H9 (cell line): ENCODE measurements at regions not wholly inside any gene's neighbourhood (a gene's known extent, or its start where the extent isn't known, plus 50 kb on each side); places are given as distances from the start of the nearest gene placed in this dataset.

Source experiments
- DNase-seq: peaks from one replicate; pipeline ENCODE4 v3.0.0-alpha.2; 2017
- H2AFZ ChIP-seq: one replicate; pipeline ENCODE4 v1.6.1; 2013; ENCODE audit warnings: mild to moderate bottlenecking, low read length, control low read depth, moderate library complexity
- H2AK5ac ChIP-seq: 2 replicates; pipeline ENCODE4 v1.6.1; 2013; ENCODE audit warnings: low read length, control low read depth, mixed read lengths; ENCODE audit not compliant: insufficient read length
- H2BK120ac ChIP-seq: one replicate; pipeline ENCODE4 v1.6.1; 2013; ENCODE audit warnings: low read depth, mild to moderate bottlenecking, low read length, control low read depth, inconsistent platforms; ENCODE audit not compliant: poor library complexity, severe bottlenecking
- H2BK12ac ChIP-seq: 2 replicates; pipeline ENCODE4 v1.6.1; 2013; ENCODE audit warnings: low read length, control low read depth, mixed read lengths, low read depth; ENCODE audit not compliant: insufficient read length
- H2BK15ac ChIP-seq: 2 replicates; pipeline ENCODE4 v1.6.1; 2013; ENCODE audit warnings: low read depth, low read length, control low read depth
- H2BK20ac ChIP-seq: one replicate; pipeline ENCODE4 v1.6.1; 2013; ENCODE audit warnings: low read depth, mild to moderate bottlenecking, low read length, control low read depth, inconsistent platforms; ENCODE audit not compliant: poor library complexity, severe bottlenecking
- H2BK5ac ChIP-seq: 2 replicates; pipeline ENCODE4 v1.6.1; 2013; ENCODE audit warnings: low read length, control low read depth, mixed read lengths; ENCODE audit not compliant: insufficient read length
- H3K14ac ChIP-seq: 2 replicates; pipeline ENCODE4 v1.6.1; 2013; ENCODE audit warnings: low read length, control low read depth; ENCODE audit not compliant: insufficient read depth
- H3K18ac ChIP-seq: 2 replicates; pipeline ENCODE4 v1.6.1; 2013; ENCODE audit warnings: low read depth, mild to moderate bottlenecking, mixed read lengths, low read length, control low read depth; ENCODE audit not compliant: insufficient read length
- H3K23ac ChIP-seq: 2 replicates; pipeline ENCODE4 v1.6.1; 2013; ENCODE audit warnings: low read length, control low read depth, mixed read lengths, low read depth; ENCODE audit not compliant: insufficient read length
- H3K23me2 ChIP-seq: 2 replicates; pipeline ENCODE4 v1.6.1; 2013; ENCODE audit warnings: low read depth, mild to moderate bottlenecking, mixed read lengths, low read length, control low read depth; ENCODE audit not compliant: insufficient read length, poor library complexity, severe bottlenecking
- H3K27ac ChIP-seq: 2 replicates; pipeline ENCODE4 v1.5.1; 2013; ENCODE audit warnings: low read length, control low read depth, mixed read lengths, low read depth; ENCODE audit not compliant: insufficient read length
- H3K27me3 ChIP-seq: 2 replicates; pipeline ENCODE4 v1.6.1; 2013; ENCODE audit warnings: low read length, control low read depth, inconsistent platforms; ENCODE audit not compliant: insufficient read depth
- H3K4ac ChIP-seq: 2 replicates; pipeline ENCODE4 v1.6.1; 2013; ENCODE audit warnings: low read depth, mild to moderate bottlenecking, control low read depth, inconsistent platforms, low read length, moderate library complexity
- H3K4me1 ChIP-seq: 2 replicates; pipeline ENCODE4 v1.6.1; 2013; ENCODE audit warnings: low read length, control low read depth, inconsistent platforms; ENCODE audit not compliant: insufficient read depth
- H3K4me2 ChIP-seq: 2 replicates; pipeline ENCODE4 v1.6.1; 2013; ENCODE audit warnings: low read length, control low read depth, mixed read lengths; ENCODE audit not compliant: insufficient read length, insufficient read depth
- H3K56ac ChIP-seq: 2 replicates; pipeline ENCODE4 v1.6.1; 2013; ENCODE audit warnings: low read depth, mild to moderate bottlenecking, mixed read lengths, low read length, control low read depth; ENCODE audit not compliant: insufficient read length
- H3K79me1 ChIP-seq: 2 replicates; pipeline ENCODE4 v1.6.1; 2013; ENCODE audit warnings: low read depth, mild to moderate bottlenecking, moderate library complexity, low read length, control low read depth, inconsistent platforms; ENCODE audit not compliant: insufficient read depth, poor library complexity, severe bottlenecking
- H3K79me2 ChIP-seq: 2 replicates; pipeline ENCODE4 v1.6.1; 2013; ENCODE audit warnings: low read length, control low read depth, inconsistent platforms; ENCODE audit not compliant: insufficient read depth
- H3K9ac ChIP-seq: 2 replicates; pipeline ENCODE4 v1.6.1; 2013; ENCODE audit warnings: low read length, control low read depth, mixed read lengths; ENCODE audit not compliant: insufficient read length; ENCODE audit errors: extremely low read depth
- H3K9me3 ChIP-seq: one replicate; pipeline ENCODE4 v1.6.1; 2013; ENCODE audit warnings: low read depth, low read length, inconsistent platforms; ENCODE audit not compliant: control insufficient read depth
- H3T11ph ChIP-seq: one replicate; pipeline ENCODE4 v1.6.1; 2013; ENCODE audit warnings: mild to moderate bottlenecking, low read length, control low read depth, inconsistent platforms
- H4K20me1 ChIP-seq: one replicate; pipeline ENCODE4 v1.6.1; 2013; ENCODE audit not compliant: control insufficient read depth, insufficient read length, insufficient read depth
- H4K5ac ChIP-seq: 2 replicates; pipeline ENCODE4 v1.6.1; 2013; ENCODE audit warnings: low read depth, mild to moderate bottlenecking, mixed read lengths, low read length, control low read depth; ENCODE audit not compliant: insufficient read length
- H4K8ac ChIP-seq: replicated peaks from 2 replicates; pipeline ENCODE4 v1.6.1; 2013; ENCODE audit warnings: low read length, control low read depth, mixed read lengths, low read depth; ENCODE audit not compliant: insufficient read length
- H4K91ac ChIP-seq: 2 replicates; pipeline ENCODE4 v1.6.1; 2013; ENCODE audit warnings: low read depth, mild to moderate bottlenecking, moderate library complexity, mixed read lengths, low read length, control low read depth; ENCODE audit not compliant: insufficient read length
- H3K27ac Mint-ChIP-seq, 3 experiments: 2 replicates in 2 of 3; 3 replicates in 1 of 3; pipeline ENCODE4 v1.8.0; 2020 to 2021; ENCODE audit warnings: mixed read lengths in 3 of 3, mild to moderate bottlenecking in 1 of 3, moderate library complexity in 1 of 3
- H3K27me3 Mint-ChIP-seq: 2 replicates; pipeline ENCODE4 v1.8.0; 2021; ENCODE audit warnings: low read depth, mild to moderate bottlenecking, moderate library complexity, mixed read lengths
- H3K36me3 Mint-ChIP-seq, 3 experiments: 2 replicates in 2 of 3; 3 replicates in 1 of 3; pipeline ENCODE4 v1.8.0; 2020 to 2021; ENCODE audit warnings: low read depth in 3 of 3, mixed read lengths in 3 of 3; ENCODE audit not compliant: insufficient read depth in 1 of 3
- H3K4me1 Mint-ChIP-seq, 2 experiments: 2 replicates each; pipeline ENCODE4 v1.8.0; 2020; ENCODE audit warnings: mixed read lengths in 2 of 2
- H3K4me3 Mint-ChIP-seq, 2 experiments: 2 replicates in 1 of 2; 3 replicates in 1 of 2; pipeline ENCODE4 v1.8.0; 2020 to 2021; ENCODE audit warnings: mild to moderate bottlenecking in 2 of 2, mixed read lengths in 2 of 2, moderate library complexity in 1 of 2
- H3K9me3 Mint-ChIP-seq, 2 experiments: 2 replicates in 1 of 2; 3 replicates in 1 of 2; pipeline ENCODE4 v1.8.0; 2020; ENCODE audit warnings: mild to moderate bottlenecking in 2 of 2, mixed read lengths in 2 of 2, moderate library complexity in 1 of 2
- CTCF ChIP-seq: fragments of 200-600 bp; sonication (generic); conservative IDR thresholded peaks from 3 replicates; pipeline ENCODE4 v1.8.0; 2021; ENCODE audit warnings: antibody characterized with exemption, mild to moderate bottlenecking
- WGBS: extraction: QIAGEN DNeasy Blood & Tissue Kit; methylation state at CpG from one replicate; pipeline ENCODE4 v1.1.7; 2013; ENCODE audit warnings: missing lambda C conversion rate, low lambda C conversion rate, mixed read lengths; ENCODE audit not compliant: insufficient read length; ENCODE audit errors: extremely low coverage; 5-methylcytosine and 5-hydroxymethylcytosine counted together

GRCh38 chr17:69853541-69854224, 221.3 kb upstream of the KCNJ16 start:
- Mint-ChIP-seq H3K27ac (no peak overlapping the region), H3K4me3 (no peak overlapping the region), H3K9me3 (peaks cover 2 to 3% of the 10 kb centered on the region in 2 experiments), H3K36me3 (peaks cover 2 to 4% (median 4%) of the 10 kb centered on the region in 3 experiments; a peak in 6 of 7 replicates), H3K4me1 (no peaks in the 10 kb centered on the region), H3K27me3 (no peaks in the 10 kb centered on the region)
- Histone ChIP-seq H4K20me1 (no peaks in the 10 kb centered on the region), H2BK120ac (no peak overlapping the region), H3T11ph (no peak overlapping the region), H3K4me1 (no peaks in the 10 kb centered on the region), H3K4ac (no peak overlapping the region), H3K23me2 (no peaks in the 10 kb centered on the region), H2AFZ (no peak overlapping the region), H2BK5ac (no peak overlapping the region), H3K14ac (no peak overlapping the region), H3K56ac (no peak overlapping the region), H3K9me3 (no peaks in the 10 kb centered on the region), H3K27me3 (no peaks in the 10 kb centered on the region), H3K23ac (no peak overlapping the region), H4K91ac (no peak overlapping the region), H4K8ac (no peak overlapping the region), H2BK12ac (no peak overlapping the region), H2BK20ac (no peak overlapping the region), H3K79me2 (no peaks in the 10 kb centered on the region), H3K18ac (no peak overlapping the region), H3K27ac (no peak overlapping the region), H4K5ac (no peak overlapping the region), H3K79me1 (no peaks in the 10 kb centered on the region), H3K4me2 (no peak overlapping the region), H2AK5ac (no peak overlapping the region), H2BK15ac (no peak overlapping the region), H3K9ac (no peak overlapping the region)
- no peak for TF ChIP-seq CTCF
- no peak for DNase-seq
- WGBS, result no CpG with 5 or more reads among the region's 4 CpGs
